LNCAP (cell line): ENCODE measurements at regions not wholly inside any gene's neighbourhood (a gene's known extent, or its start where the extent isn't known, plus 50 kb on each side); places are given as distances from the start of the nearest gene placed in this dataset.

Source experiments
- CTCF ChIP-seq: fragments of 450-650 bp; IDR thresholded peaks from 2 replicates; pipeline ENCODE4 v1.5.1; 2017; ENCODE audit warnings: mild to moderate bottlenecking

- TF ChIP-seq CTCF: peak; percentile 62
These were observed 861.3 kb downstream of the ZPLD1 start for GRCh38 chr3:103295974-103296570.

- TF ChIP-seq CTCF: no peak
These were observed 871.3 kb downstream of the ZPLD1 start for GRCh38 chr3:103306104-103306503.

GRCh38 chr3:103308921-103309320 is 874.1 kb downstream of the ZPLD1 start:
- TF ChIP-seq CTCF: no peak

GRCh38 chr3:103319912-103320311 is 885.1 kb downstream of the ZPLD1 start:
- no peak for TF ChIP-seq CTCF

GRCh38 chr3:103337179-103337845 is 902.5 kb downstream of the ZPLD1 start:
- no peak for TF ChIP-seq CTCF

- TF ChIP-seq CTCF: no peak
These were observed 906.3 kb downstream of the ZPLD1 start for GRCh38 chr3:103341078-103341606.

- TF ChIP-seq CTCF: no peak
These were observed 907.5 kb downstream of the ZPLD1 start for GRCh38 chr3:103342205-103342731.
